H1 (cell line): ENCODE measurements at regions not wholly inside any gene's neighbourhood (a gene's known extent, or its start where the extent isn't known, plus 50 kb on each side); places are given as distances from the start of the nearest gene placed in this dataset.

ENCODE experiments used
- CTCF ChIA-PET: fragments of 300-600 bp; sonication (Branson Sonifier 250); formaldehyde crosslinking; loops from one replicate; lab custom pipeline; 2021; ENCODE audit not compliant: partially characterized antibody; lab: Charles Lee
- POLR2A ChIA-PET: fragments of 300-600 bp; sonication (Branson Sonifier 250); formaldehyde crosslinking; loops from one replicate; lab custom pipeline; 2021; ENCODE audit warnings: inconsistent platforms; ENCODE audit not compliant: partially characterized antibody; lab: Charles Lee
- DNase-seq, 2 experiments: peaks; one replicate each; pipeline versions ENCODE4 v3.0.0 to v3.0.0-alpha.2; 2010 to 2022; ENCODE audit warnings: low spot score in 2 of 2, low read depth in 1 of 2, mixed read lengths in 1 of 2
- FAIRE-seq: peaks from 2 replicates; lab custom pipeline; 2011; peaks lifted over from hg19 to GRCh38; lab: Jason Lieb, UNC
- H2AFZ ChIP-seq: 2 replicates; pipeline ENCODE4 v1.8.1; 2012; ENCODE audit warnings: low read length, inconsistent platforms
- H2AK5ac ChIP-seq: 2 replicates; pipeline ENCODE4 v1.6.1; 2013; ENCODE audit warnings: low read depth, low read length
- H2BK120ac ChIP-seq: replicated peaks from 2 replicates; pipeline ENCODE3; 2013; ENCODE audit warnings: low read depth, low read length, inconsistent platforms
- H2BK12ac ChIP-seq: 2 replicates; pipeline ENCODE4 v1.6.1; 2013; ENCODE audit warnings: low read depth, low read length
- H2BK15ac ChIP-seq: 2 replicates; pipeline ENCODE4 v1.6.1; 2013; ENCODE audit warnings: low read length
- H2BK20ac ChIP-seq: 2 replicates; pipeline ENCODE4 v1.6.1; 2013; ENCODE audit warnings: low read length
- H2BK5ac ChIP-seq: 2 replicates; pipeline ENCODE4 v1.6.1; 2013; ENCODE audit warnings: low read depth, low read length
- H3K14ac ChIP-seq: 2 replicates; pipeline ENCODE4 v1.6.1; 2013; ENCODE audit warnings: inconsistent platforms; ENCODE audit not compliant: insufficient read length
- H3K18ac ChIP-seq: 2 replicates; pipeline ENCODE4 v1.6.1; 2013; ENCODE audit warnings: low read length; ENCODE audit errors: extremely low read depth
- H3K23ac ChIP-seq: 2 replicates; pipeline ENCODE4 v1.6.1; 2013; ENCODE audit warnings: inconsistent platforms; ENCODE audit not compliant: insufficient read length
- H3K23me2 ChIP-seq: 2 replicates; pipeline ENCODE4 v1.6.1; 2013; ENCODE audit warnings: low read depth, low read length
- H3K27ac ChIP-seq: 2 replicates; pipeline ENCODE4 v1.6.1; 2011; ENCODE audit warnings: low read depth, low read length, inconsistent platforms
- H3K27me3 ChIP-seq, 4 experiments: replicated peaks in 1 of 4; 1 replicate in 1 of 4; 2 replicates in 3 of 4; pipeline versions ENCODE4 v1.6.1 to v1.8.1; 2011 to 2013; ENCODE audit warnings: low read length in 3 of 4, mild to moderate bottlenecking in 3 of 4, inconsistent platforms in 2 of 4, mixed read lengths in 2 of 4, moderate library complexity in 1 of 4; ENCODE audit not compliant: control insufficient read depth in 3 of 4, insufficient read depth in 3 of 4; ENCODE audit errors: extremely low read depth in 1 of 4
- H3K36me3 ChIP-seq, 4 experiments: 2 replicates each; pipeline versions ENCODE4 v1.6.1 to v1.8.1; 2011 to 2013; ENCODE audit warnings: mild to moderate bottlenecking in 4 of 4, low read length in 3 of 4, moderate library complexity in 2 of 4, control low read depth in 1 of 4, inconsistent platforms in 1 of 4; ENCODE audit not compliant: insufficient read depth in 4 of 4, control insufficient read depth in 2 of 4
- H3K4ac ChIP-seq: replicated peaks from 2 replicates; pipeline ENCODE3; 2013; ENCODE audit warnings: low read length, low read depth, mixed read lengths, inconsistent platforms; ENCODE audit not compliant: insufficient read length
- H3K4me1 ChIP-seq, 4 experiments: replicated peaks in 1 of 4; 1 replicate in 1 of 4; 2 replicates in 3 of 4; pipeline versions ENCODE4 v1.6.1 to v1.8.1; 2011 to 2013; ENCODE audit warnings: low read length in 3 of 4, inconsistent platforms in 2 of 4, mixed read lengths in 1 of 4; ENCODE audit not compliant: insufficient read depth in 4 of 4, control insufficient read depth in 3 of 4
- H3K4me2 ChIP-seq, 2 experiments: 2 replicates each; pipeline versions ENCODE4 v1.6.1 to v1.8.1; 2011 to 2013; ENCODE audit warnings: low read depth in 2 of 2, low read length in 2 of 2, control low read depth in 1 of 2, inconsistent platforms in 1 of 2, mild to moderate bottlenecking in 1 of 2; ENCODE audit not compliant: insufficient read depth in 1 of 2
- H3K4me3 ChIP-seq, 4 experiments: fragments of 200-600, 300-600 bp in 1 of 4; sonication (generic), shearing (Covaris generic), sonication (Bioruptor Twin) in 1 of 4; 2 replicates each; pipeline versions ENCODE4 v1.5.1 to v1.8.1; 2011 to 2016; ENCODE audit warnings: low read length in 4 of 4, low read depth in 3 of 4, control low read depth in 2 of 4, inconsistent platforms in 2 of 4, mild to moderate bottlenecking in 2 of 4, mixed read lengths in 1 of 4, moderate library complexity in 1 of 4; ENCODE audit not compliant: insufficient read depth in 2 of 4; ENCODE audit errors: extremely low read depth in 1 of 4
- H3K56ac ChIP-seq: replicated peaks from 2 replicates; pipeline ENCODE3; 2013; ENCODE audit warnings: low read depth, mild to moderate bottlenecking, mixed read lengths, low read length, inconsistent platforms; ENCODE audit not compliant: insufficient read length
- H3K79me1 ChIP-seq: 2 replicates; pipeline ENCODE4 v1.6.1; 2013; ENCODE audit warnings: low read depth, low read length, control low read depth
- H3K79me2 ChIP-seq, 2 experiments: 2 replicates each; pipeline versions ENCODE4 v1.6.1 to v1.8.1; 2012 to 2013; ENCODE audit warnings: low read length in 2 of 2, mild to moderate bottlenecking in 2 of 2, inconsistent platforms in 1 of 2; ENCODE audit not compliant: insufficient read depth in 2 of 2, control insufficient read depth in 1 of 2
- H3K9ac ChIP-seq, 4 experiments: replicated peaks in 1 of 4; 1 replicate in 1 of 4; 2 replicates in 3 of 4; pipeline versions ENCODE4 v1.6.1 to v1.8.1; 2011 to 2013; ENCODE audit warnings: low read depth in 3 of 4, low read length in 3 of 4, control low read depth in 2 of 4, mild to moderate bottlenecking in 2 of 4, moderate library complexity in 2 of 4, inconsistent platforms in 1 of 4; ENCODE audit errors: extremely low read depth in 1 of 4
- H3K9me3 ChIP-seq, 2 experiments: 2 replicates each; pipeline versions ENCODE4 v1.6.1 to v1.8.1; 2012 to 2013; ENCODE audit warnings: mild to moderate bottlenecking in 2 of 2, moderate library complexity in 2 of 2, control low read depth in 1 of 2, inconsistent platforms in 1 of 2, low read depth in 1 of 2, low read length in 1 of 2, mixed read lengths in 1 of 2; ENCODE audit not compliant: insufficient read depth in 2 of 2
- H4K20me1 ChIP-seq, 2 experiments: replicated peaks in 1 of 2; 2 replicates each; pipeline versions ENCODE3 to v1.8.1; 2011 to 2013; ENCODE audit warnings: inconsistent platforms in 2 of 2, low read length in 2 of 2, mild to moderate bottlenecking in 1 of 2; ENCODE audit not compliant: insufficient read depth in 2 of 2, control insufficient read depth in 1 of 2
- H4K5ac ChIP-seq: 2 replicates; pipeline ENCODE4 v1.6.1; 2013; ENCODE audit warnings: low read length, low read depth, mixed read lengths, inconsistent platforms; ENCODE audit not compliant: insufficient read length
- H4K8ac ChIP-seq: 2 replicates; pipeline ENCODE4 v1.8.0; 2013; ENCODE audit warnings: mild to moderate bottlenecking, moderate library complexity, low read length, inconsistent platforms; ENCODE audit not compliant: insufficient read depth; ENCODE audit errors: extremely low read depth
- H4K91ac ChIP-seq: replicated peaks from 2 replicates; pipeline ENCODE3; 2013; ENCODE audit warnings: low read length, mixed read lengths, inconsistent platforms; ENCODE audit not compliant: insufficient read length
- CBX5 ChIP-seq: fragments of 300-800, 300-1000 bp; sonication (generic); IDR thresholded peaks from 2 replicates; pipeline ENCODE4 v1.7.1; 2016; ENCODE audit warnings: antibody characterized with exemption, low read length, low read depth
- WGBS, 2 experiments: shearing (Covaris generic) in 1 of 2; methylation state at CpG; one replicate each; pipeline versions ENCODE4 v1.1.6 to v1.1.7; 2013 to 2015; ENCODE audit warnings: low lambda C conversion rate in 2 of 2, mixed read lengths in 2 of 2, inconsistent platforms in 1 of 2, low coverage in 1 of 2, missing lambda C conversion rate in 1 of 2; ENCODE audit not compliant: insufficient replicate concordance in 2 of 2, insufficient coverage in 1 of 2, insufficient read length in 1 of 2; ENCODE audit errors: extremely low coverage in 1 of 2, missing lambda C conversion rate in 1 of 2; 5-methylcytosine and 5-hydroxymethylcytosine counted together

DNA sequence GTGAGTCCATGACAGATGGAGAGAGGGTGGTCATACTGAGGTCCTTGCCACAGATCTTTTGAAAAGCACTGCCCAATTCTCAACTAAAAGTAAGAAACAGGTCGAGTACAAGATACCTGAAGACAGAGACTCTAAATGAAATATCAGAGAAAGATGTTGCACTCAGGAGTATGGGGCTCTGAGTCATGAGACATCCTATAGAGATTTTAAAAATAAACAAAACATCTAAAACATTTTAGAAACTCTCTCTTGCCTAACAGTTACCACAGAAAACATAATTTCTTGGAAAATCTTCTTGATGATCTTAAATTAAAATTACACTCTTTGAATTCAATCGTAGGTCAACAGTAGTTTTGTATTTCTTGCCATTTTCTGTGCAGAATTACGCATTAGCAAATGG lies 348.9 kb upstream of the MARCKS start:
- H2BK120ac ChIP-seq, result no peak overlapping the region
- ChIA-PET CTCF (no interaction called here), POLR2A (no interaction called here)
- no peak overlapping the region for H3K4me2 ChIP-seq
- no peak overlapping the region for H3K18ac ChIP-seq
- H3K4me1 ChIP-seq, result no peaks in the 10 kb centered on the region
- H3K36me3 ChIP-seq, result no peaks in the 10 kb centered on the region
- no peak overlapping the region for H3K4ac ChIP-seq
- H3K14ac ChIP-seq, result no peak overlapping the region
- no peak overlapping the region for H2AK5ac ChIP-seq
- TF ChIP-seq CBX5, result no peak
- no peak overlapping the region for H2BK15ac ChIP-seq
- no peak overlapping the region for H2BK20ac ChIP-seq
- H3K56ac ChIP-seq, result no peak overlapping the region
- DNase-seq (no peak), FAIRE-seq (no peak)
- H4K91ac ChIP-seq, result no peak overlapping the region
- 96% methylated on average over 3 of the region's 3 CpGs; no CpG with 5 or more reads in 1 of the 2 experiments for WGBS, 2 experiments
- no peak overlapping the region for H2BK5ac ChIP-seq
- no peak overlapping the region for H4K8ac ChIP-seq
- no peaks in the 10 kb centered on the region for H4K20me1 ChIP-seq
- no peak overlapping the region for H3K9ac ChIP-seq
- H3K23me2 ChIP-seq, result no peaks in the 10 kb centered on the region
- H3K4me3 ChIP-seq, result no peak overlapping the region
- no peak overlapping the region for H3K27ac ChIP-seq
- H3K79me2 ChIP-seq, result no peaks in the 10 kb centered on the region
- H3K79me1 ChIP-seq, result no peaks in the 10 kb centered on the region
- H3K9me3 ChIP-seq, result no peaks in the 10 kb centered on the region
- H3K23ac ChIP-seq, result no peak overlapping the region
- no peak overlapping the region for H2BK12ac ChIP-seq
- H4K5ac ChIP-seq, result no peak overlapping the region
- H2AFZ ChIP-seq, result no peak overlapping the region
- H3K27me3 ChIP-seq, result no peaks in the 10 kb centered on the region
